Renal cortex interstitium (tissue), 11 donors: ENCODE measurements at regions not wholly inside any gene's neighbourhood (a gene's known extent, or its start where the extent isn't known, plus 50 kb on each side); places are given as distances from the start of the nearest gene placed in this dataset.
"Not testable (repeated sequence)": the region's sequence is repeated elsewhere in the genome, so short reads cannot be mapped to it uniquely, and the experiment has no call there.

Source experiments
- DNase-seq, 11 donors: peaks; one replicate each; pipeline ENCODE4 v3.0.0-alpha.2; 2013; ENCODE audit warnings: low read depth in 9 of 11, low spot score in 4 of 11; ENCODE audit errors: extremely low read depth in 1 of 11

GRCh38 chr16:16448423-16448822, 69.5 kb downstream of the NPIPA7 start:
- not testable (repeated sequence) for DNase-seq

DNA sequence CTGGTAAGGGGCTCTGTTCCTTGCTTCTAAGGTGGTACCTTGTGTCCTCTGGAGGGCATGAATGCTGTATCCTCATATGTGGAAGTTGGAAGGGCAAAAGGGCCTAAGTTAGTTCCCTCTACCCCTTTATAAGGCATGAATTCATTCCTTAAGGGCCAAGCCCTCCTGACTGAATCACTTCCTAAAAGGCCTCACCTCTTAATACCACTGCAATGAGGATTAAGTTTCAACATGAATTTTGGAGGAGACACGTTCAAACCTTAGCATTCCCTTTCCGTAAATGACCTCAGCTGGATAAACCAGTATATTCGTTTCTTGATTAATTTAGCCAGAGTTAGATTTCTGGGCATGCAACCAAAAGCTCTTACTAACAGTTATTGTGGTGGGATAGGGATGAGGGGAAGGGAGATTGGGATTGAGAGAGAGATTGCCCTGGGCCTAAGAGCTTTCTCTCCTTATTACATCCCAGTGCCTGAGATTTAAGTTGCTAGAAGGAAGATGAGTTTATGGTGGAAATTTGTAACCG, 70.8 kb downstream of the NPIPA7 start:
- not testable (repeated sequence) for DNase-seq

DNA sequence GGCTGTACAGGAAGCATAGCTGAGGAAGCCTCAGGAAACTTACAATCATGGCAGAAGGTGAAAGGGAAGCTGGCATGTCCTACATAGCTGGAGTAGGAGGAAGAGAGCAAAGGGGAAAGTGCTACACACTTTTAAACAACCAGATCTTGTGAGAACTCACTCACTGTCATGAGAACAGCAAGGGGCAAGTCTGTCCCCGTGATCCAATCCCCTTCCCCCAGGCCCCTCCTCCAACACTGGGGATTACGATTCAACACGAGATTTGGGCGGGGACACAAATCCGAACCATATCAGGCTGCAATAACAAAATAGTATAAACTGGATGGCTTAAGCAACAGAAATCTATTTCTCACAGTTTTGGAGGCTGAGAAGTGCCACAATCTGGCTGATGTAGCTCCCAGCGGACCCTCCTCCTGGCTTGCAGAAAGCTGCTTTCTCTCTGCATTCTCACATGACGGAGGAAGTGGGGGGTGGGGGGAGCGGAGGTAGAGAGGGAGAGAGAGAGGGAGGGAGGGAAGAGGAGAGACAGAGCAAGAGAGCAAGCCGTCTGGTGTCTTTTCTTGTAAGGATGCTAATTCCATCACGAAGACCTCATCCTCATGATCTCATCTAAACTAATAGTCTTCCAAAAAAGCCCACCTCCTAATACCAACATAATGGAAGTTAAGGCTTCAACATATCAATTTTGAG, 72.9 kb downstream of the NPIPA7 start:
- not testable (repeated sequence) for DNase-seq

GRCh38 chr16:16458579-16458978, 79.6 kb downstream of the NPIPA7 start:
- DNase-seq, result not testable (repeated sequence)

DNA sequence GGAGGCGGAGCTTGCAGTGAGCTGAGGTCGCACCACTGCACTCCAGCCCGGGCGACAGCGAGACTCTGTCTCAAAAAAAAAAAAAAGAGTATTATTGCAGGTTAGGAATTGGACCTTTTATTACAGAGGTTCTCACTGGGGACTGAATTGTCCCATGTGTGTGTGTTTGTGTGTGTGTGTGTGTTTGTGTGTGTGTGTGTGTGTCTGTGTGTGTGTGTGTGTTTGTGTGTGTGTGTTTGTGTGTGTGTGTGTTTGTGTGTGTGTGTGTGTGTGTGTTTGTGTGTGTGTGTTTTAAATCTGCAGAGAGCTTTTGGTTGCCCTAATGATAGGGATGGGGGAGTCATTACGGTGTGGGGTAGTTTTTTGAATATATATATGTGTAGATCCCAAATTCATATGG, 84.9 kb downstream of the NPIPA7 start:
- not testable (repeated sequence) for DNase-seq

GRCh38 chr16:16488919-16489318, 110.0 kb downstream of the NPIPA7 start:
- not testable (repeated sequence) for DNase-seq

- not testable (repeated sequence) for DNase-seq
Observed at GRCh38 chr16:16489466-16489865, 110.5 kb downstream of the NPIPA7 start.

DNA sequence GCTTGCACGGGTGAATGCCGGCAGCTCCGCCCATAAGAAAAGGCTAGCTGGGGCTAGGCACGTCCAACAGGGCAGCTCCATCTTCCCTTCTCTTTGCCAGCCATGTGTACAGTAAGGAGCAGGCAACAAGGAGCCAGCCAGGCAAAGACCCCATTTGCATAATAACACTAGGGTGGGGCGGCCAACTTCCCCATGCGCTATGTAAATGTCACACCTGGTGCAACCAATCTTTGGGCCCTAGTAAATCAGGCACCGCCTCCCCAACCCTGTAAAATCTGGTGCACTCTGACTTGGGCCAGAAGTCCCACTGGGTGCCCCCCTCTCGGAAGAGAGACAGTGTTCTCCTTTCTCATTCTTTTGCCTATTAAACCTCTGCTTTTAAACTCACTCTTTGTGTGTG, 115.2 kb downstream of the NPIPA7 start:
- DNase-seq, result not testable (repeated sequence)

DNA sequence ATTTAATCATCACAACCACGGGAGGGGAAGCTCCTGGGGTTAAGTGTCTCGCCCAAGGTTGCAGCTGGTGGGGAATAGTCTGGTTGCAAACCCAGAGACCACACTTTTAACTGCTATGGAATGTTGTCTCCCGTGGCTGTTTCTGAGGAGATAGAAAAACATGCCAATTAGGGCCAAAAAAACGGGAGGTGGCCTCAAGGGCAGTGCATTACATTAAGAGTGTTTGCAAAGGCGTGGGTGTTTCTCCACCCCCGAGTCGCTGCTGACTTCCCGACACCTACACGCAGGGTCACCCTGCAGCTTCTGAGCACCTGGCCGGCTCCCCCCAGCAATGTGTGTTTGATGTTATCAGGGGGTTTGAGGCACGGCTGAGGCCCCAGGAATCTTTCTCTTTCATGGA, 116.1 kb downstream of the NPIPA7 start:
- not testable (repeated sequence) for DNase-seq

DNA sequence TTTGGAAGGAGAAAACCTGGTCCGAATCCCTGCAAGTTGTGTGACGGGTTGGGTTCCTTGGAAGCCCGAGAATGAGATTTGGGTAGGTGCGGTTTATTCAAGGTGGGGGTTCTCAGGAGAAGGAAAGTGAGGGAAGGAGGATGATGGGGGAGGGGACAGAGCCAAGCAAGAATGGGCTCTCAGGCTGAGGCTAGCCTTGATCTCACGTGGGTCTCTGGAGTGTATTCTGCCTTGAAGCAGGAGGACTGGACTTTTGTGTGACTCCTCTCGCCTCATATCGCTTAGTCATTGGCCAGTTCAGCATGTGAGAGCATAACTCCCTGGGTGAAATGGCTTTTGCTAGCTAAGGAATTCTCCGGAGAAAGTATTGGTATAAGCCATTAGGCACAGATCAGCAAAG, 120.9 kb downstream of the NPIPA7 start:
- DNase-seq, result not testable (repeated sequence)

GRCh38 chr16:16507041-16507440, 128.1 kb downstream of the NPIPA7 start:
- DNase-seq, result not testable (repeated sequence)

- not testable (repeated sequence) for DNase-seq
Observed at GRCh38 chr16:16508344-16508743, 129.4 kb downstream of the NPIPA7 start.

- DNase-seq, result not testable (repeated sequence)
Observed at GRCh38 chr16:16519395-16519794, 140.5 kb downstream of the NPIPA7 start.

- DNase-seq, result not testable (repeated sequence)
Observed at GRCh38 chr16:16521239-16522002, 142.5 kb downstream of the NPIPA7 start.

- DNase-seq, result not testable (repeated sequence)
Observed at GRCh38 chr16:16526998-16527397, 148.1 kb downstream of the NPIPA7 start.

GRCh38 chr16:16530744-16531143, 151.8 kb downstream of the NPIPA7 start:
- not testable (repeated sequence) for DNase-seq

DNA sequence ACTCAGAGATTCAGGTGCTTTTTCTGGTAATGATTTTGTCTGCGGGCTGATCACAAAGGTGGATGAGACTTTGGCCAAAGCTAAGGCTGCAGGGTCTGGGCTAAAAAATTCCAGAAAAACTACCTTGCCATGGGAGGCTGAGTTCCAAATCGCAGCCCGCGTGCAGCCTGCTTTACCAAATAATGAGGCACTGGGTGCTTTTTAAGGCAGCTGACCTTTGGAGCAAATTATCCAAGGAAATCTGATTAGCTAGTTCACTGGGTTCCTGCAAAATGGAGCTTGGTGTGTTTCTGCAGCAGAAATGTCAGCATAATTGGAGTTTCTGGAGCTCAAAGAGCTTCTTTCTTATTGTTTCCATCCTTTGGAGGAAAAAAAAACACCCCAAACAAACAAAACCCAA, 156.6 kb downstream of the NPIPA7 start:
- DNase-seq, result not testable (repeated sequence)

GRCh38 chr16:16536151-16536550, 157.2 kb downstream of the NPIPA7 start:
- not testable (repeated sequence) for DNase-seq

GRCh38 chr16:16549710-16550109, 170.8 kb downstream of the NPIPA7 start:
- DNase-seq, result not testable (repeated sequence)

DNA sequence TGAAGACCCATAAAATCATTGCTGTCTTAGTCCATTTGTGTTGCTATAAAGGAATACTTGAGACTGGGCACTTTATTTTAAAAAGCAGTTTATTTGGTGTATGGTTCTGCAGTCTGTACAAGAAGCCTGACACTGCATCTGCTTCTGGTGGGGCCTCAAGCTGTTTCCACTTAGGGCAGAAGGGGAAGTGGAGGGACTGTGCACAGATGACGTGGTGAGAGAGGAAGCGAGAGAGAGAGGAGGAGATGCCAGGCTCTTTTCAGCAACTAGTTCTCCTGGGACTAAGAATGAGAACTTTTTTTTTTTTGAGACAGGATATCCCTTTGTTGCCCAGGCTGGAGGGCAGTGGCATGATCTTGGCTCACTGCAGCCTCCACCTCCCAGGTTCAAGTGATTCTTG, 171.9 kb downstream of the NPIPA7 start:
- DNase-seq, result not testable (repeated sequence)
